Hepatocyte (in vitro differentiated cells): ENCODE measurements at regions not wholly inside any gene's neighbourhood (a gene's known extent, or its start where the extent isn't known, plus 50 kb on each side); places are given as distances from the start of the nearest gene placed in this dataset.

Source experiments
- CTCF ChIP-seq: fragments of 200-600 bp; sonication (generic); IDR thresholded peaks from 2 replicates; pipeline ENCODE4 v1.5.1; 2016; ENCODE audit warnings: antibody characterized with exemption, mild to moderate bottlenecking; ENCODE audit not compliant: poor library complexity
- EZH2 ChIP-seq: fragments of 200-600 bp; sonication (generic); IDR thresholded peaks from 2 replicates; pipeline ENCODE4 v1.6.1; 2016; ENCODE audit warnings: antibody characterized with exemption, mild to moderate bottlenecking, borderline replicate concordance

DNA sequence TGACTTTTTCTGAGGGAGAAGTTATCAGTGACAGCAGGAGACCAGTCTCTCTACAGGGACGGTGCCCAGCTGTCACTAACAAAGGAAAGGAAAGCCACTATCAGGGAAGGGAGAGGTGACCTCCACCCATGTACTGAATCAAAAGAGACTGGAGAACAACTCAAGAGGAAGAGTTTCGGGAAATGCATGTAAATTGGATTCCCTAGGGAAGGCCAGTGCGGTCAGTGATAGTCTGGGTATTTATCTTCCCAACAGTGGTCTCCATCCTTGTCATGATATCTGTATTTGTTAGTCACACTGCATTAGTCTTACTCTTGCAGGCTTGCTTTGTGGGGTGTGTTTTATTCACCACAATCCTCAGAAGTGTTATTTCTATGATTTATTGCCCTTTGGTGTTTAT is 193.4 kb upstream of the KIRREL3 start:
- TF ChIP-seq CTCF, result no peak
- no peak for TF ChIP-seq EZH2
